Liver (tissue), 8 donors: ENCODE measurements at regions not wholly inside any gene's neighbourhood (a gene's known extent, or its start where the extent isn't known, plus 50 kb on each side); places are given as distances from the start of the nearest gene placed in this dataset.
"Not testable (repeated sequence)": the region's sequence is repeated elsewhere in the genome, so short reads cannot be mapped to it uniquely, and the experiment has no call there.

Source experiments
- DNase-seq: peaks from one replicate; pipeline ENCODE4 v3.0.0-alpha.2; 2017; ENCODE audit warnings: low spot score
- H3K27ac ChIP-seq, 2 donors: one replicate each; pipeline ENCODE4 v1.7.0; 2013; ENCODE audit warnings: inconsistent platforms in 2 of 2, low read length in 2 of 2, control low read depth in 1 of 2, low read depth in 1 of 2, mild to moderate bottlenecking in 1 of 2
- H3K27me3 ChIP-seq, 4 donors: one replicate each; pipeline versions ENCODE4 v1.6.1 to v1.7.0; 2013; ENCODE audit warnings: low read length in 3 of 4, inconsistent platforms in 1 of 4, mild to moderate bottlenecking in 1 of 4, moderate library complexity in 1 of 4; ENCODE audit not compliant: control insufficient read depth in 4 of 4, insufficient read depth in 4 of 4
- H3K36me3 ChIP-seq, 4 donors: one replicate each; pipeline versions ENCODE4 v1.6.1 to v1.7.0; 2013; ENCODE audit warnings: low read length in 3 of 4, mild to moderate bottlenecking in 3 of 4, low read depth in 1 of 4, moderate library complexity in 1 of 4; ENCODE audit not compliant: control insufficient read depth in 4 of 4, insufficient read depth in 3 of 4
- H3K4me1 ChIP-seq, 4 donors: one replicate each; pipeline versions ENCODE4 v1.6.1 to v1.7.0; 2013; ENCODE audit warnings: low read length in 3 of 4, mild to moderate bottlenecking in 3 of 4, moderate library complexity in 1 of 4; ENCODE audit not compliant: control insufficient read depth in 4 of 4, insufficient read depth in 4 of 4
- H3K4me3 ChIP-seq, 3 donors: one replicate each; pipeline versions ENCODE4 v1.6.1 to v1.7.0; 2013; ENCODE audit warnings: low read length in 3 of 3, control low read depth in 1 of 3, low read depth in 1 of 3, mild to moderate bottlenecking in 1 of 3
- H3K9ac ChIP-seq, 2 donors: one replicate each; pipeline ENCODE4 v1.7.0; 2013; ENCODE audit warnings: low read length in 2 of 2, mild to moderate bottlenecking in 2 of 2, moderate library complexity in 2 of 2, control low read depth in 1 of 2, low read depth in 1 of 2
- H3K9me3 ChIP-seq, 4 donors: one replicate each; pipeline versions ENCODE4 v1.6.1 to v1.7.0; 2013; ENCODE audit warnings: low read length in 3 of 4; ENCODE audit not compliant: control insufficient read depth in 4 of 4
- ATF3 ChIP-seq: IDR thresholded peaks from 2 replicates; pipeline ENCODE4 v1.6.1; 2016; ENCODE audit warnings: antibody characterized with exemption
- CTCF ChIP-seq: fragments of 150-350 bp; IDR thresholded peaks from 2 replicates; pipeline ENCODE4 v1.5.1; 2017; ENCODE audit warnings: improper control_type of control experiment, low read depth, low read length; ENCODE audit not compliant: missing input control
- FOXA1 ChIP-seq: IDR thresholded peaks from 2 replicates; pipeline ENCODE4 v1.6.1; 2016; ENCODE audit warnings: antibody characterized with exemption
- FOXA2 ChIP-seq: IDR thresholded peaks from 2 replicates; pipeline ENCODE4 v1.6.1; 2016; ENCODE audit warnings: antibody characterized with exemption
- GABPA ChIP-seq, 2 donors: IDR thresholded peaks in 1 of 2; conservative IDR thresholded peaks in 1 of 2; 2 replicates each; pipeline ENCODE4 v1.6.1; 2016; ENCODE audit warnings: antibody characterized with exemption in 2 of 2, mild to moderate bottlenecking in 1 of 2, moderate library complexity in 1 of 2
- HNF4A ChIP-seq, 2 donors: conservative IDR thresholded peaks; 2 replicates each; pipeline ENCODE4 v1.6.1; 2016; ENCODE audit warnings: antibody characterized with exemption in 2 of 2, mild to moderate bottlenecking in 2 of 2
- HNF4G ChIP-seq: IDR thresholded peaks from 2 replicates; pipeline ENCODE4 v1.6.1; 2016; ENCODE audit warnings: antibody characterized with exemption
- MAX ChIP-seq: IDR thresholded peaks from 2 replicates; pipeline ENCODE4 v1.6.1; 2016; ENCODE audit warnings: antibody characterized with exemption
- NR2F2 ChIP-seq: IDR thresholded peaks from 2 replicates; pipeline ENCODE4 v1.6.1; 2016; ENCODE audit warnings: antibody characterized with exemption
- RAD21 ChIP-seq, 2 donors: IDR thresholded peaks; 2 replicates each; pipeline ENCODE4 v1.6.1; 2016; ENCODE audit warnings: antibody characterized with exemption in 2 of 2, mild to moderate bottlenecking in 2 of 2
- REST ChIP-seq: IDR thresholded peaks from 2 replicates; pipeline ENCODE4 v1.6.1; 2016; ENCODE audit warnings: antibody characterized with exemption, mild to moderate bottlenecking
- RXRA ChIP-seq, 2 donors: IDR thresholded peaks; 2 replicates each; pipeline ENCODE4 v1.6.1; 2017 to 2018; ENCODE audit warnings: antibody characterized with exemption in 2 of 2, mild to moderate bottlenecking in 1 of 2
- SP1 ChIP-seq: IDR thresholded peaks from 2 replicates; pipeline ENCODE4 v1.6.1; 2018; ENCODE audit warnings: antibody characterized with exemption, mild to moderate bottlenecking
- YY1 ChIP-seq: IDR thresholded peaks from 2 replicates; pipeline ENCODE4 v1.6.1; 2016; ENCODE audit warnings: antibody characterized with exemption, mild to moderate bottlenecking
- ZBTB33 ChIP-seq: IDR thresholded peaks from 2 replicates; pipeline ENCODE4 v1.6.1; 2016; ENCODE audit warnings: antibody characterized with exemption
- WGBS: extraction: QIAGEN DNeasy Blood & Tissue Kit; methylation state at CpG from one replicate; pipeline ENCODE4 v1.1.7; 2013; 5-methylcytosine and 5-hydroxymethylcytosine counted together
- donor health status: healthy.
- donor health status: healthy.
- donor health status: healthy.
- donor health status: healthy.
- donor health status: healthy.

GRCh38 chr7:28332046-28332445 lies 80.3 kb upstream of the CREB5 start:
- no peak overlapping the region for H3K27ac ChIP-seq
- H3K9ac ChIP-seq, result no peak overlapping the region
- DNase-seq, result no peak
- H3K9me3 ChIP-seq, result peaks cover 0 to 3% (median 0%) of the 10 kb centered on the region in 4 donors
- no peaks in the 10 kb centered on the region for H3K36me3 ChIP-seq
- no peak for TF ChIP-seq ZBTB33
- no peak for TF ChIP-seq ATF3
- TF ChIP-seq CTCF, result no peak
- H3K4me3 ChIP-seq, result no peak overlapping the region
- 69% methylated on average over 4 of the region's 4 CpGs for WGBS
- no peaks in the 10 kb centered on the region for H3K4me1 ChIP-seq
- no peaks in the 10 kb centered on the region for H3K27me3 ChIP-seq

GRCh38 chr7:28333548-28333947 lies 78.8 kb upstream of the CREB5 start:
- H3K9me3 ChIP-seq, H3K4me3 ChIP-seq, H3K4me1 ChIP-seq, H3K9ac ChIP-seq, H3K36me3 ChIP-seq, H3K27ac ChIP-seq, H3K27me3 ChIP-seq, DNase-seq: not testable (repeated sequence)

- peaks cover 0 to 14% (median 3%) of the 10 kb centered on the region in 4 donors for H3K9me3 ChIP-seq
- H3K27ac ChIP-seq, result no peak overlapping the region
- no peaks in the 10 kb centered on the region for H3K27me3 ChIP-seq
- no peak overlapping the region for H3K9ac ChIP-seq
- no peak overlapping the region for H3K4me3 ChIP-seq
- no peaks in the 10 kb centered on the region for H3K4me1 ChIP-seq
- H3K36me3 ChIP-seq, result no peaks in the 10 kb centered on the region
- 92% methylated on average over 2 of the region's 2 CpGs for WGBS
- DNase-seq, result no peak
- TF ChIP-seq MAX, result no peak
- no peak for TF ChIP-seq GABPA (IDR thresholded peaks at IDR 0.05 in 1 of 2, conservative IDR thresholded peaks at IDR 0.05 in 1 of 2)
- no peak for TF ChIP-seq SP1
- no peak for TF ChIP-seq REST
- TF ChIP-seq RXRA (IDR thresholded peaks at IDR 0.05), result no peak
- no peak for TF ChIP-seq HNF4A (conservative IDR thresholded peaks at IDR 0.05)
- TF ChIP-seq HNF4G, result no peak
- TF ChIP-seq FOXA1, result no peak
- no peak for TF ChIP-seq RAD21 (IDR thresholded peaks at IDR 0.05)
- no peak for TF ChIP-seq YY1
- no peak for TF ChIP-seq ZBTB33
- TF ChIP-seq NR2F2, result no peak
- TF ChIP-seq FOXA2, result no peak
- TF ChIP-seq ATF3, result no peak
- no peak for TF ChIP-seq CTCF
Measured at GRCh38 chr7:28336806-28337205, 75.5 kb upstream of the CREB5 start.
